ENCODE measurements at regions not wholly inside any gene's neighbourhood (a gene's known extent, or its start where the extent isn't known, plus 50 kb on each side); places are given as distances from the start of the nearest gene placed in this dataset.

DNA sequence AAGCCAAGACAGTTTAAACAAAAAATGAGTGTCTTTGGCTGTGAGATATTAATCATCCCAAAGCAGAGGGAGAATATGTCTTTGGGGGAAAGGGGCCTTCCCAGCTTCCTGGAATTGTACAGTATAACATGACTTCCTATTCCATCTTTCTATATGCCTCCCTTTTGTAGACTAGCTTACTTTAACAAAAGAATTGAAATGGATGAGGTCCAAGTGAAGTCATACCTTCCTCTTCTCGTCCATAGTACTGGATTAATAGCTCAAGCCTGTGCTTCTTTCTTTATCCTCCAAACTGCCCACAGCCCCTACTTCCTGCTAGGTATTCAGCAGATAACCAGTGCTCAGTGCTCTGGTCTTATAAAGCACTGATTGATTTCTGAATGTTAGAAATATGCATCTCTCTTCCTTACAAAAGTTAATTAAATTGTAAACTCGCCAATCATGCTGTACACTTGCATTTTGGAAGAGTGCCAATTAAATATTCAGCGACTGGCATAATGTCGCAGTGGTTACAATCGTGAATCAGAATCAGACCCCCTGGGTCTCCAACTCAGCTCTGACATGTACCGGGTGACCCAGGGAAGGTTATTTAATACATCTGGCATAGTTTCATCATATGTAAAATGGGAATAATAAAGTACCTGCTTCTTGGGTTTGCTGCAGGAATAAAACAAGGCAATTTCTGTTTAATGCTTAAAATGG lies 325.1 kb downstream of the RND3 start:
- H2AFZ ChIP-seq (ENCODE audit: low read length): no peak overlapping the region
- no CpG with 5 or more reads among the region's 6 CpGs for WGBS (ENCODE audit: extremely low coverage, insufficient read length, low lambda C conversion rate)

More for the DNA sequence above, 325.1 kb downstream of the RND3 start:
- Histone ChIP-seq H2AK5ac (ENCODE audit: insufficient read length, low read length) (no peak overlapping the region), H2BK5ac (ENCODE audit: insufficient read length, low read length) (no peak overlapping the region), H4K5ac (ENCODE audit: insufficient read length, low read depth, low read length) (no peak overlapping the region), H3T11ph (ENCODE audit: low read length) (no peak overlapping the region), H3K27ac (ENCODE audit: insufficient read length, low read depth, low read length) (no peak overlapping the region), H3K79me1 (ENCODE audit: insufficient read depth, low read depth, low read length, poor library complexity, severe bottlenecking) (no peaks in the 10 kb centered on the region), H3K23ac (ENCODE audit: insufficient read length, low read depth, low read length) (no peak overlapping the region), H3K79me2 (ENCODE audit: insufficient read depth, low read length) (no peaks in the 10 kb centered on the region), H2BK20ac (ENCODE audit: low read depth, low read length, poor library complexity, severe bottlenecking) (no peak overlapping the region), H3K4me1 (ENCODE audit: insufficient read depth, low read length) (no peaks in the 10 kb centered on the region; the same call in 1 of the 2 replicates), H4K8ac (replicated peaks; ENCODE audit: insufficient read length, low read depth, low read length) (no peak overlapping the region), H3K23me2 (ENCODE audit: insufficient read length, low read depth, low read length, poor library complexity, severe bottlenecking) (no peaks in the 10 kb centered on the region), H3K18ac (ENCODE audit: insufficient read length, low read depth, low read length) (no peak overlapping the region), H3K9me3 (ENCODE audit: control insufficient read depth, low read depth, low read length) (no peaks in the 10 kb centered on the region), H3K4me2 (ENCODE audit: insufficient read depth, insufficient read length, low read length) (no peak overlapping the region), H3K9ac (ENCODE audit: extremely low read depth, insufficient read length, low read length) (no peak overlapping the region), H3K14ac (ENCODE audit: insufficient read depth, low read length) (no peak overlapping the region), H2BK15ac (ENCODE audit: low read depth, low read length) (no peak overlapping the region), H2BK120ac (ENCODE audit: low read depth, low read length, poor library complexity, severe bottlenecking) (no peak overlapping the region), H3K27me3 (ENCODE audit: insufficient read depth, low read length) (no peaks in the 10 kb centered on the region), H2BK12ac (ENCODE audit: insufficient read length, low read depth, low read length) (no peak overlapping the region), H3K4ac (ENCODE audit: low read depth, low read length) (no peak overlapping the region), H4K20me1 (ENCODE audit: control insufficient read depth, insufficient read depth, insufficient read length) (no peaks in the 10 kb centered on the region), H4K91ac (ENCODE audit: insufficient read length, low read depth, low read length) (no peak overlapping the region), H3K56ac (ENCODE audit: insufficient read length, low read depth, low read length) (no peak overlapping the region)
- H3K27me3 Mint-ChIP-seq (ENCODE audit: low read depth): no peaks in the 10 kb centered on the region
- TF ChIP-seq, protein P1, sequence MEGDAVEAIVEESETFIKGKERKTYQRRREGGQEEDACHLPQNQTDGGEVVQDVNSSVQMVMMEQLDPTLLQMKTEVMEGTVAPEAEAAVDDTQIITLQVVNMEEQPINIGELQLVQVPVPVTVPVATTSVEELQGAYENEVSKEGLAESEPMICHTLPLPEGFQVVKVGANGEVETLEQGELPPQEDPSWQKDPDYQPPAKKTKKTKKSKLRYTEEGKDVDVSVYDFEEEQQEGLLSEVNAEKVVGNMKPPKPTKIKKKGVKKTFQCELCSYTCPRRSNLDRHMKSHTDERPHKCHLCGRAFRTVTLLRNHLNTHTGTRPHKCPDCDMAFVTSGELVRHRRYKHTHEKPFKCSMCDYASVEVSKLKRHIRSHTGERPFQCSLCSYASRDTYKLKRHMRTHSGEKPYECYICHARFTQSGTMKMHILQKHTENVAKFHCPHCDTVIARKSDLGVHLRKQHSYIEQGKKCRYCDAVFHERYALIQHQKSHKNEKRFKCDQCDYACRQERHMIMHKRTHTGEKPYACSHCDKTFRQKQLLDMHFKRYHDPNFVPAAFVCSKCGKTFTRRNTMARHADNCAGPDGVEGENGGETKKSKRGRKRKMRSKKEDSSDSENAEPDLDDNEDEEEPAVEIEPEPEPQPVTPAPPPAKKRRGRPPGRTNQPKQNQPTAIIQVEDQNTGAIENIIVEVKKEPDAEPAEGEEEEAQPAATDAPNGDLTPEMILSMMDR (conservative IDR thresholded peaks at IDR 0.05): no peak
- no peaks in the 10 kb centered on the region; a peak in 1 of 7 replicates for H3K36me3 Mint-ChIP-seq (ENCODE audit: insufficient read depth in 1 of 3, low read depth in 3 of 3)
- no peak overlapping the region for H3K4me3 Mint-ChIP-seq
- no peak overlapping the region for H3K27ac Mint-ChIP-seq
- peaks cover 7 to 17% of the 10 kb centered on the region in 2 experiments; a peak in 3 of 4 replicates for H3K4me1 Mint-ChIP-seq
- no peaks in the 10 kb centered on the region for H3K9me3 Mint-ChIP-seq
- no peak for DNase-seq
